ENCODE measurements at regions not wholly inside any gene's neighbourhood (a gene's known extent, or its start where the extent isn't known, plus 50 kb on each side); places are given as distances from the start of the nearest gene placed in this dataset.

DNA sequence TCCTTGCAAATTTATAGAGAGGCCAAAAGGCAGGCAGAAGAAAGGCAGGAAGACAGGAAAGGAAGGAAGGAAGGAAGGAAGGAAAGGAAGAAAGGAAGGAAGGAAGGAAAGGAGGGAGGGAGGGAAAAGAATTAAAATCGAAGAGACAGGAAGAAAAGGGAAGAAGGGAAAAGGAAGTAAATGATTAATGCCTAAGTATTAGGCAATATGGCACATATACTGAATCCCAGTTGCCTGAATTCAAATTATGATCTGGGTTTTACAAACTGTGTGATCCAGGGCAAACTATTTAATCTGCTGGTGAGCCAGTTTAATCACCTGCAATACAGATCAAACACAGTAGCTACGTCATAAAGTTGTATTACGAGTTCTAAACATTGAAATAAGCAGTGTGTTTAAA is 983.6 kb downstream of the FLRT2 start:
- no peak for DNase-seq (ENCODE audit: low read depth)

DNA sequence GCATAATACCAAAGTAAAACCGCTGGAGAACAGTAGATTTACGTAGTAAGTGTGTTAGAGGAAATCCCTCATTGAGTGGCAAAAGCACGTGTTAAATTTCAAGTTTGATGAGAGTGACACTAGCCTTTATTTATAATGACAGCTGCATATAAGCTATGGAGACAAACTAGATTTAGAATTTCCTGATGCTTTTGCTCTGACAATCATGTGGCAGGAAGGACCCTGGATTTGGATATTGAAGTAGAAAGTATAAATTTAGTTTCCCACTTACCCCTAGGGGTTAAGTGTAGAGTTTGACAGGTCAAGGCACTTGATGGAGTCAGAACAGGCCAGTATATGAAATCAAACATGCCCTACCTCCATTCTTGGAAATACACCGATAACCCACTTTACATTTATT is 983.1 kb downstream of the FLRT2 start:
- no peak for DNase-seq (ENCODE audit: low read depth)

DNA sequence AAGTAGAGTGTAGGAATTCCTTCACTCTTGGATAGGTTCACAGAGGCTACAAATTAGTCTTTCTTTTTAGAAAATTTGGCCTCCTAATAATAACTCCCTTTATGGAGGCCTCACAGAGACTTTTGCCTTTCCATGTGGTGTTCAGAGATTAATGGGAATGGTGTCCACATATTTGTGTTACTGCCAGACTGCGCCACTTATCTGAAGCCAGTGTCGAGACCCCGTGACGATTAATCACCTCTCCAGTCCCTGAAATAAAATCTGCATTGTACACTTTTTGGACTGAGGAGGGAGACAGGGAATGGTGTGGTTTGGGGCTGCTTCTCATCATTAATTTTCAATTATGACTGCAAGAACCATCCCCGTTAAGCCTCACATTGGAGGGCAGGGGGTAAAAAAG is 980.5 kb downstream of the FLRT2 start:
- no peak for DNase-seq (ENCODE audit: low read depth)

DNA sequence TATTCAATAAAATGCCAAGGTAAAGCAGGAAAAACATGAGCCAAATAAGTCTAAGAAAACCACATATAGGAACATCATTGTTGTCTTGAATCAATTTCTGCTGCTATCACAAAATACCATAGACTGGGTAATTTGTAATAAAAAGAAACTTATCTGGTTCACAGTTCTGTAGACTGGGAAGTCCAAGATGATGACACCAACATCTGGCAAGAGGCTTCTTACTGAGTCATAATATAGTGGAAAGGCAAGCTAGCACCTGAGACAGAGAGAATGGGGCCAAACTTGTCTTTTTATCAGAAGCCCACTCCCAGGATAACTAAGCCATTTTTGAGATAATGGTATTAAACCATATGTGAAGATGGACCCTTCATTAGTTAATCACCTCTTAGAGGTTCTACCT is 975.9 kb downstream of the FLRT2 start:
- no peak for DNase-seq (ENCODE audit: low read depth)

DNA sequence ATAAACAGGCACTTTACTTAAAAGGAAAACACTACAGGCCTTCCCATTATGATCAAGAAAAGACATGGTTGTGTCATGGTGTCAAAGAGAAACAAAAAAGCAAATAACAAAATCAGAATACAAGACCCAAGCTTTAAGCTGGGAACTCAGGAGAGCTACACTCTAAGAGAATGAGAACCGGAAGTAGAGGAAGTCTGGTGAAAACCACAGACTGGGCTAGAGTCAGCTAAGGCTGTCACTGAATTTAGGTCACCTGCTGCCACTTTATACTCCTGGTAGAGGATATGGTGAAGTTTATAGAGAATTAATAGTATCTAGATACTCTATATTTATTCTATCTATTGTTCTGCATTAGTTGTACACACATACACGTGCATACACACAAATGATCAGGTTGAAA is 971.7 kb downstream of the FLRT2 start:
- DNase-seq (ENCODE audit: low read depth): no peak

DNA sequence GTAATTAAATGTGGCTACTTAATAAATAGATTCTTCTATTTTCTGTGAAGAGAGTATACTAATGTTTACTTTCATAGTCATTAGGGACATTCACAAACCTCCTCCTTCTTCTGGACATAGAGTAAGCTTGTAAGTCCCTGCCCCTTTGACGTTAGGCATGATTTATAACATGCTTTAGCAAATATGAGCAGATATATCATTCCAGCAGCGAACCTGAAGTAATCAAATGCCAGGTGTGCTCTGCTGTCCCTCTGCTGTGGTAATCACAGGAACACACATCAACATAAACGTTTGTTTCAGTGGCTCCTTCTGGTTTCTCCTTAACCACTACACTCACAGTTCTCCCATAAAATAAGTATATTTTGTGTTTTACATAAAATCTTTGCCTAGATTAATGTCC is 961.8 kb downstream of the FLRT2 start:
- DNase-seq (ENCODE audit: low read depth): no peak

DNA sequence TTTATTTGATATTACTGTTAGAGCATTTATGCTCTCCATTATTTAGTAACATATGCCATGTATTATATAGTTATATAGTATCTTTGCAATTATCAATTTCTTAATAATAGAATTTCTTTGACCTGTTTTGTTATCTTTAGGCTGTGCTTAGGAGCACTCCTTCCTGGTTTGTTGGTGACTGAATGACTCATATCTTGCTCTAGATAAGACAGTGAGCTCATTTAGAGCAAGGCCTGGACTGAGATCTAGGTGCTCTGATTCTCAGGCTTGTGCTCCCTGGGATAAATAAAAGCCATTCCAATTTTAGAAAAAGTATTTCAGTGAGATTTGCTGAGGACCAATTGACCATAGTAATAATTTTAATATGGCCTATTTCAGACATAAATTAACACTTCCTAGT is 951.2 kb downstream of the FLRT2 start:
- no peak for DNase-seq (ENCODE audit: low read depth)

DNA sequence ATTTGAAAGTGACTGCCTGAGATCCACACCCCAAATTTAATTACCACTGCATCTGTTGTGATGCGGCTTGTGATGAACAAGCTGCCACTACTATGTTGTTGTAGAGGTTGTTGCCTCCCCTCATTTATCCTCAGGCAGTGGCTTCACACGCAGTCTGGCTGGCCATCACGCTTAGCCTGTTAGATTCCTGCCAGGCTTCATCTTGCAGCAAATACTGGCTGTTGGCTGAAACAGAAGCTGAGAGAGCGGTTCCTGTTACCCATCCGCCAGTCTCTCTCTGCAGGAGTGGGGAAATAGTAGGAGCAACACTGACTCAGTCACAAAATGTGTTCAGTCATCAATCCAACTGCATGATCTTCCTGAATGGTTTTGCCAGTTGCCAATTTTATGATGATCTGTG is 934.4 kb downstream of the FLRT2 start:
- DNase-seq (ENCODE audit: low read depth): no peak

DNA sequence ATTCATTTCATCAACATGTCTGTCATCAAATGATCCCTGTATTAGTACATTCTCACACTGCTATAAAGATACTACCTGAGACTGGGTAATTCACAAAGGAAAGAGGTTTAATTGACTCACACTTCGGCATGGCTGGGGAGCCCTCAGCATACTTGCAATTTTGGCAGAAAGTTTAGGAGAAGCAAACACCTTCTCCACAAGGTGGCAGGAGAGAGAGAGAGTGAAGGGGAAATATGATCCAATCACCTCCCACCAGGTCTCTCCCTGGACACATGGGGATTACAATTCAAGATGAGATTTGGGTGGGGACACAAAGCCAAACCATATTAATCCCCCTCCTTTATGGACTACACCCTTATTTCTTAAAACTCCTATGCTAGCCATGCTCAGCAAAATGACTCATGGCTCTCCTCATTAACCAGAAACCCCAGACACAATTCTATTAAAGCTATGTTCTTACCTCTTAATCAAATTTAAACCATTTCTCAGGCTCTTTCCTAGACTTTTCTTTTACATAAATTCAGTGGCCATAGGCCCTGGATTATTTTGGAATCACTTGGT is 932.3 kb downstream of the FLRT2 start:
- DNase-seq (ENCODE audit: low read depth): no peak

DNA sequence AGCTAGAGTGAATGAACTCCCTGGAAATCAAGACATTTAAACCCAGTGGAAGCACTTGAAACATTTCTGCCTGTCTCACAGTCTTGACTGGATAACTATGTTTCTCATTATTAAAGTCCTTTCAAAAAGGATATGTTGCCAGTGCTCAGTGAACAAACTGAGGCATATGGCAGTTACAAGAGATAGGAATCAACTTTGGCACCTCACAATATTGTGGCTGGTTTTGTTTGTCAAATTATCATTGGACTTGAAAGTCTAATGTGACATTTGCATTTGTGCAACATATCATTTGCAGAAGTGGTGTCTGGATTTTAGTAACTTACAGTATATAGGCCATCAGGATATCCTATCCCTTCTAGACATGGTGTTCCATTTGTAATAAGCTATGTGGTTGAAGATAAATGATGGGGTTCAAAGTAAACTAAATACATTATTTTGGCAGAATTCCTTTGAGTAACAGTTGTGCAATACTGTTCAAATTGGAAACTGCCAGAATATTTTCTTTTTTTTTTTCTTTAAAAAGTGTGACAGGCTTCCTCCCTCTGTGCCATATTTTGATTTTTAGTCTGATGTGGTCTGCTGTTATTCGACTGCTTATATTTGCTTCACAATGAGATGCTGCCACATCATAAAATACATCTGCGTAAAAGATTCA is 927.7 kb downstream of the FLRT2 start:
- no peak for DNase-seq (ENCODE audit: low read depth)

DNA sequence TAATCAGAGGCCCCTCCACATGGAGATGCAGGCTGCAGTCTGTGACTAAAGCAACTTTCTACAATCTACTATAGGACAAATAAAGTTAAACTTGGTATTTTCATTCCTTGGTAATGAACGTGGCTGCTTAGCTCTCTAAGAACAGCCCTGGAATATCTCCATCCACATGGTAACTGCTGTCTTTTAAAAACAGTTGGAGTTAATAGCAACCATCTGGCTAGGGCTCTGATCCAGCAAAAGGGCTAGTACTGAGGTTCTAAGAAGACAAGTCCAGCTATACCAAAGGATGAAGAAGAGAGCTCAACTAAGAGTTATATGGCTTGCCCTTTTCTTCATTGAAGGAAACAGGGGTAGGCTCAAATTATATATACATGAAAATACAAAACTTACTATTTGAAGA is 920.1 kb downstream of the FLRT2 start:
- DNase-seq (ENCODE audit: low read depth): no peak

DNA sequence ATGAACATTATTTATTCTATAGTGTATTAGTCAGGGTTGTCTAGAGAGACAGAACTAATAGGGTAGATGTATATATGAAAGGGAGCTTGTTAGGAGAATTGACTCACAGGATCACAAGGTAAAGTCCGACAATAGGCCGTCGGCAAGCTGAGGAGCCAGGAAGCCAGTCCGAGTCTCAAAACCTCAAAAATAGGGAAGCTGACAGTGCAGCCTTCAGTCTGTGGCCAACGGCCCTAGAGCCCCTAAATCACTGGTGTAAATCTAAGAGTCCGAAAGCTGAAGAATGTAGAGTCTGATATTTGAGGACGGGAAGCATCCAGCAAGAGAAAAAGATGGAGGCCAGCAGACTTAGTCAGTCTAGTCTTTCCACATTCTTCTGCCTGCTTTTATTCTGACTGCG is 912.2 kb downstream of the FLRT2 start:
- DNase-seq (ENCODE audit: low read depth): no peak

DNA sequence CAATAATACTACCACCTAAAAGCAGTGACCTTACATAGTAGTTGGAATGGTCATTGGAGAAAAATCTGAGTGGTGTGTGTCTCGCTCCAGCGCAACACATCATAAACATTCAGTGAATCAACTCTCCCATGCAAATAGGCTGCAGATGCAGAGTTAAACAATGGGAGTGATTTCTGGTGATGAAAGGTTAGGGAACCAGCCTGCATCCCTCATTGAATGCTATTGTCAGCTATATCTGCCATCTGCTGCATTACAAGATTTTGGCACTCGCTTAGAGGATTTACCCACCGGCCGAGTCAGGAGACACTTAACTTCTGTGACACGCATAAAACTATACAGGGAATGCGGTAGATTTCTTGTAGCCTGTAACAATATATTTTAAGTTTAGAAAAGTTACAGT is 900.9 kb downstream of the FLRT2 start:
- no peak for DNase-seq (ENCODE audit: low read depth)

DNA sequence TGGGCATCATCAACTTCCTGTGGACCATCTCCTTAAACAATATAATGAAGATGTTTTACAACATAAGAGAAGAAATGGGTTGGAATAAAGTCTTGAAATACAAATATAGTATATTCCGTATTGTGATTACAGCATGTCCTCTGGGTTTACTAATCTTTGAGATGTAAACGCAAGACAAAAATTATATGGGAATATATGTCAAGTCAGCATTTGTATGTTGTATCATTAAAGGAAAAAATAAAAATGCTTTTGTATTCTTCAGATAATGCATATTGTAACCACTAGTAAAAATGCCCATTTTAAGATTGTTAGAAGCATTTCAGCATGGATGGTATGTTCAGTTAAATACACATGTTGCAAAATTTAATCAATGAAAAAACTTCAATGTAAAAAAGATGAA is 893.3 kb downstream of the FLRT2 start:
- no peak for DNase-seq (ENCODE audit: low read depth)

DNA sequence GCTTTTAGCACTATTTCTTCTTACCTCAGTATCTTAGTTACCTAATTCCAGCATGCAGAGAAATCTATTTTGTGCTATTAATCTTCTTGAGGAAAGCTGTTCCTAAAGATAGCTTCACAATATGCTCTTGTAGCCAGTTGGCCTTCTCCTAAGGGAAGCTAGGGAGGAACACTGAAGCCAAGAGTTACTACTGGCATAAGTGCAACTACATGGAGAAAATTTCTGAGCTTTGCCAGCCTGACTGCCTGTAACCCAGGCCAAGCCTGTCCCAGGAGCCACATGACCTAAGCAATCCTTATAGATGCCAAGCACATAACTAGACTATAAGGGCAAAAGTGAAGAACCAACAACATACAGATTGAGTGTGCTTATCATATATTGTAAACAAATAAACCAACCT is 890.2 kb downstream of the FLRT2 start:
- DNase-seq (ENCODE audit: low read depth): no peak

DNA sequence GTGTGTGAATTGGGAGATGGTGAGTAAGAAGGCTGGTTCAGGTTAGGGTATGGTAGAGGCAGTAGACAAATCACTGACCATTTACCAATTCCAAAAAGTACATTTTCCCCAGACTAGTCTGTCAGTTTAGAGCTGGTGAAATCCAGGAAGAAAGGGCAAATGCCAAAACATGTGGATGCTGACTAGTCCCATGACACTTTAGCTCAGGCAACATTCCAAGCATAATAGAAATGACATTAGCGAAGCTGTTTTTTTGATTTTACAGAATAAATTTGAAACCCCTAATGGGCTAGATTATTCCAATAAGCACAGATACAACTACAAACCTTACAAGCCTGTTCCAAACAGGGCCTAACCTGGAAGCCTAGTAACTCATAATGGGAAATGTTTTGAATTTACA is 884.2 kb downstream of the FLRT2 start:
- DNase-seq (ENCODE audit: low read depth): no peak

DNA sequence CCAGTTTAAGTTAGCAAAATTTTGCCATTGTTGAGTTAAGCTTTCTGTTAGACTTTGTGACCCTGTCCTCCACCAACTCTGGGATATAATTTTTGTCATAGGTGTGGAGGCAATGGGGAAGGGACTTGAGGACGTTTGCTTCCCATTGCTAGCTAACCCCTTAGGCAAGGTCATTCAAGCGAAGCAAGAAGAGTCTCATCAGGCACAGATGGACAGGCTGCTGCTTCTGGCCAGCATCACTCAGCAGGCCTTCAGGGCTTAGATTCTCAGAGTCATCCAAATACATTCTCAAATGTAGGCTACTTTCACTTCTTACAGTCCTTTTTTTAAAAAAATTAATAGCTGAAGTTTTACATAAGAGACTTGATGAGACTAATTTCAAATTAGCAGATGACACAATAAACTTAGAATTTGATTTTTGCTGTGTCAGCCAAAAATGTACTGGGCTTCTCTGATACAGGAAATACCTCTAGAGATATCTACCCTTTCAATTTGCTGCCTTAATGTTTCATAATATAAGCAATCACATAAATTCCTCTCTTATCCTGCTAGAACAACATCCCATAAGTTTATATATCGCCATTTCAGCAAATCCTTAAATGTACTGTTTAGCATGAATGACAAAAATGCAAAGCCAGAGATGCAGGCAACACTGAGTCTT is 875.2 kb downstream of the FLRT2 start:
- DNase-seq (ENCODE audit: low read depth): no peak

DNA sequence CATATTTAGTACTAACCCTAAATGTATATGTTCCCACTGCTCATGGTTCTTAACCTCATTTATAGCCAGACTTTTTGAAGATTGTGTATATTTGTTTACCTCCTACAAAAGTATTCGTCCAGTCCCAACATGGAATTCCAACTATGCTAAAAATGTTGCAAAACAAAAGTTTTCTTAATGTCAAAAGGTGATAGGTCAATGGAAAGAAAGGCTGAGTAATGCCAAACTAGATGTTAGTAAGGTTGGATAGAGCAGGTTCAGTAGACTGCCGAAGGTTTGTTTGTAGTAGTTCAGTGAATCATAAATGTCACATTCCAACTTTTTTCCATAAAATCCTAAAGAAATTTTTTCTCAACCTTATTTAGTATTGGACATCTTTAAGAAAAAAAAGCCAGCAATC is 874.5 kb downstream of the FLRT2 start:
- DNase-seq (ENCODE audit: low read depth): no peak

DNA sequence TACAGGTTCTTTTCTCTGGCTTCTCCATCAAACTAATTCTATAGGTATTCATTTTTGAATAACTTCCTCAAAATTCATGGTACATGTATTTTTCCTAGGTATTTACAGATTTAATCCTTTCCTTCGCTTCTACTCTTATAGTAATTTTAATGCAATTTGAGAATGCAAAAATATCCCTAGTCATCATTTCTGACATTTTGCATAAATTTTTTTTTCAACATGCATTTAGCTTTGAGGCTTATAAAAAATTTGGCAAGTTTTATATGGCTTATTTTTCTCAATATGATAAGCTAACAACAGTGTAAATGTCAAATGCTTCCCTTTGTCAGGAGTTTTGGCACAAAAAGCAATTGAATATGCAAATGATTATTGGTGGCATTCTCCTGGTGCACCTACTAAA is 872.6 kb downstream of the FLRT2 start:
- DNase-seq (ENCODE audit: low read depth): no peak

DNA sequence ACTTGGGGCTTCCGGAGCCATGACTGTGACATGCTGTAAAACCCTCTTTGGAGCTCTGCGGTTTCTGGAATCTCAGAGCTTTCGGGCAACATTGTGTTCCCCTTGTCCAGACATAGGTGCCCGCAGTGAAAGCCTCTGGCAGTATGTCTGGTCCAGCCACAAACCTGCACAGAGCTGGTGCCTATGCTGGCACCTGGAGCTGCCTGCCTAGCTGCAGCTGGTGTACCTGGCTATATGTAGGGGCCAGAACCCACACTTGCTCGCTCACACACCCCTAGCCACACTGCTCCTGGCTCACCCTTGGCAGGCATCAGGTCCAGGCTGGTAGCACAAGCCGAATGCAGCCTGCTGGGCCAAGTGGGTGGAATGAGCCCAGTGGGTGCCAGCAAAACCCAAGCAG is 861.1 kb downstream of the FLRT2 start:
- no peak for DNase-seq (ENCODE audit: low read depth)

DNA sequence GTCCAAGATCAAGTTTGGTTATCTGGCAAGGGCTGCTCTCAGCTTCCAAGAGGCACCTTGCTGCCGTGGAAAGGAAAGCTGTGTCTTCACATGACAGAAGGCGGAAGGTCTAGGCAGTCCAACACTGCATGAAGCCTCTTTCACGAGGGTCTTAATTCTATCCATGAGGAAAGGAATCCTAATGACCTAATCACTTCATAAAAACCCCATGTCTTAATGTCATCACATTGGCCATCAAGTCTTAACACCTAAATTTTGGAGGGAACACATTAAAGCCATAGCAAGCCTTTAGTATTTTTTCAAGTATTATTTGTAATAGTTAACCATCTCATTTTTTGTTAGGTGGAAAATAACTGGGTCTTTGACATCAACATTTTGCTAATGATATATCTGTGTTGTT is 858.3 kb downstream of the FLRT2 start:
- DNase-seq (ENCODE audit: low read depth): no peak

DNA sequence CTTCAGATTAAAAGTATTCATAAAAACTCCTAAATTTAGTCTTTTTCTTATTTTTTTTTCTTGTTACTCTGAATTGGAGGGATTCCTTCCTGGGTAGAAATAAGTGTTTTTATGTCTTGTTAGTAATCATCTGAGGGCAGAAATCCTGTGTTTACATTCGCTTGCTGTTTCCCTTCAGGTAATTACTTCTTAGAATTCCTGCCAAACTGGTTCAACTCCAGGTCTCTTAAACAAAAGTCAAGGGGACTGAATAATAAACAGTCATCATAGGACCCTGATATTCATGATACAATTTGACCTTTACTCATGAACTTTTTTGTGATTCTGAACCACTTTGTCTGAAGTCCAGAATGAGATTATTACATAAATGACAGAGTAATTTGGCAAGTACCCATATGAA is 843.9 kb downstream of the FLRT2 start:
- no peak for DNase-seq (ENCODE audit: low read depth)

DNA sequence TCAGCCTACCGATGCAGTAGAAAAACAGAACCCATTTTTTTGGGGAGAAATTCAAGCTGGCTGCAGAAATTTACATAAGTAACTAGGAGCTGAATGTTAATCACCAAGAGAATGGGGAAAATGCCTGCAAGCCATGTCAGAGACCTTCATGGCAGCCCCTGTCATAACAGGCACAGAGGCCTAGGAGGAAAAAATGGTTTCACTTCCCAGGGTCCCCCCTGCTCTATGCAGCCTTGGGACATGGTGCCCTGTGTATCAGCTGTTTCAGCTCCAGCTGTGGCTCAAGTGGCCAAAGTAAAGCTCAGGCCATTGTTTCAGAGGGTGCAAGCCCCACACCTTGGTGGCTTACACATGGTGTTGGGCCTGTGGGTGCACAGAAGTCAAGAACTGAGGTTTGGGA is 842.5 kb downstream of the FLRT2 start:
- DNase-seq (ENCODE audit: low read depth): no peak

DNA sequence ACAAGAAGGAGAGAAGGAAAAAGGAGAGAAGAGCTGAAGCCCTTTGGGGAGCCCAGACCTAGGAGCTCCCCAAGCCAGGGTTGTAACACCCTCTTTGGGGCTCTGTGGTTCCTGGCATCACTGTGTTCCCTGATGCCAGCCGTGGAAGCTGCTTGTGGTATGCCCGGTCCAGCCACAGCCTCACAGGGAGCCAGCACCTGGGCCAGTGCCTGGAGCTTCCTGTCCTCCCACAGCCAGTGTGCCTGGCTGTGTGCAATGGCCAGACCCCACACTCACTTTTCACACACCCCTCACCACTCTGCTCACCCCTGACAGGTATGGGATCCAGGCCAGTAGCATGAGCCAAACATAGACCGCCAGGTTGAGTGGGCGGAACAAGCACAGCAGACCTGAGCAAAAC is 834.7 kb downstream of the FLRT2 start:
- no peak for DNase-seq (ENCODE audit: low read depth)

Measured in stimulated activated CD8-positive, alpha-beta memory T cell treated with anti-CD3 and anti-CD28 coated beads, Interleukin-12 subunit alpha, Interleukin-12 subunit beta, amount 100 ng/mL, for 4 hours (primary cell).